Hepatocyte (in vitro differentiated cells): ENCODE measurements at regions not wholly inside any gene's neighbourhood (a gene's known extent, or its start where the extent isn't known, plus 50 kb on each side); places are given as distances from the start of the nearest gene placed in this dataset.

Experiments used
- CTCF ChIP-seq: fragments of 200-600 bp; sonication (generic); IDR thresholded peaks from 2 replicates; pipeline ENCODE4 v1.5.1; 2016; ENCODE audit warnings: antibody characterized with exemption, mild to moderate bottlenecking; ENCODE audit not compliant: poor library complexity
- EZH2 ChIP-seq: fragments of 200-600 bp; sonication (generic); IDR thresholded peaks from 2 replicates; pipeline ENCODE4 v1.6.1; 2016; ENCODE audit warnings: antibody characterized with exemption, mild to moderate bottlenecking, borderline replicate concordance
- EZH2phosphoT487 ChIP-seq: fragments of 200-600 bp; sonication (generic); IDR thresholded peaks from one replicate; pipeline ENCODE4 v1.6.1; 2018; ENCODE audit warnings: antibody characterized with exemption, mild to moderate bottlenecking, low read depth, moderate library complexity; ENCODE audit not compliant: unreplicated experiment, severe bottlenecking

DNA sequence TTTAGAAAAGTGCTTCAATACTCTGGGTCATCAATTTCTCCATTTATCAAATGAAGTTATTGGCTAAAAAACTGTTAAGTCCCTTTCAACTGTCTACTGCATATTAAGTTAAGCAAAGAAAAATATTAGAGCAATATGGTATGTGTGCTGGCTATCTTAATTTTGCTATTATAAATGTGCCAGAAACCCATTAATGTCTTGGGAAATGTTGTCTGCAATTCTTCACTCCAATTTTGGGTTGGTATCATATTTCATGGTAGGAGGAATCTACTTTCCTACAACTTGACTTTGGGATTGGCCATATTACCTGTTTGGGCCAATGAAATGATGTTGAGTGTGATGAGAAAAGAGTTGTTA is 1063.9 kb downstream of the PLA2G4A start:
- TF ChIP-seq CTCF (no peak), EZH2 (no peak), EZH2phosphoT487 (no peak)
